Liver (tissue), 2 donors: ENCODE measurements at regions not wholly inside any gene's neighbourhood (a gene's known extent, or its start where the extent isn't known, plus 50 kb on each side); places are given as distances from the start of the nearest gene placed in this dataset.

ENCODE experiments used
- TF ChIP-seq, protein P1 (sequence below): fragments of 150-350 bp; IDR thresholded peaks from 2 replicates; pipeline ENCODE4 v1.5.1; 2017; ENCODE audit warnings: improper control_type of control experiment, low read depth, low read length; ENCODE audit not compliant: missing input control
- TF ChIP-seq, protein P2 (sequence below): IDR thresholded peaks from 2 replicates; pipeline ENCODE4 v1.6.1; 2016; ENCODE audit warnings: antibody characterized with exemption
- donor health status: healthy.

- TF ChIP-seq, protein P1, sequence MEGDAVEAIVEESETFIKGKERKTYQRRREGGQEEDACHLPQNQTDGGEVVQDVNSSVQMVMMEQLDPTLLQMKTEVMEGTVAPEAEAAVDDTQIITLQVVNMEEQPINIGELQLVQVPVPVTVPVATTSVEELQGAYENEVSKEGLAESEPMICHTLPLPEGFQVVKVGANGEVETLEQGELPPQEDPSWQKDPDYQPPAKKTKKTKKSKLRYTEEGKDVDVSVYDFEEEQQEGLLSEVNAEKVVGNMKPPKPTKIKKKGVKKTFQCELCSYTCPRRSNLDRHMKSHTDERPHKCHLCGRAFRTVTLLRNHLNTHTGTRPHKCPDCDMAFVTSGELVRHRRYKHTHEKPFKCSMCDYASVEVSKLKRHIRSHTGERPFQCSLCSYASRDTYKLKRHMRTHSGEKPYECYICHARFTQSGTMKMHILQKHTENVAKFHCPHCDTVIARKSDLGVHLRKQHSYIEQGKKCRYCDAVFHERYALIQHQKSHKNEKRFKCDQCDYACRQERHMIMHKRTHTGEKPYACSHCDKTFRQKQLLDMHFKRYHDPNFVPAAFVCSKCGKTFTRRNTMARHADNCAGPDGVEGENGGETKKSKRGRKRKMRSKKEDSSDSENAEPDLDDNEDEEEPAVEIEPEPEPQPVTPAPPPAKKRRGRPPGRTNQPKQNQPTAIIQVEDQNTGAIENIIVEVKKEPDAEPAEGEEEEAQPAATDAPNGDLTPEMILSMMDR = no peak
- TF ChIP-seq, protein P2, sequence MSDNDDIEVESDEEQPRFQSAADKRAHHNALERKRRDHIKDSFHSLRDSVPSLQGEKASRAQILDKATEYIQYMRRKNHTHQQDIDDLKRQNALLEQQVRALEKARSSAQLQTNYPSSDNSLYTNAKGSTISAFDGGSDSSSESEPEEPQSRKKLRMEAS = no peak
Observed at GRCh38 chr4:112739442-112739841, 102.5 kb downstream of the LARP7 start.
